Smooth muscle cell (in vitro differentiated cells): ENCODE measurements at regions not wholly inside any gene's neighbourhood (a gene's known extent, or its start where the extent isn't known, plus 50 kb on each side); places are given as distances from the start of the nearest gene placed in this dataset.

Experiments
- DNase-seq: peaks from one replicate; lab custom pipeline; 2025; ENCODE audit not compliant: unreplicated experiment; lab: John Stamatoyannopoulos, UW
- H2AFZ ChIP-seq: fragments of 200-600 bp; sonication (generic); 2 replicates; pipeline ENCODE4 v1.6.0; 2016; ENCODE audit warnings: antibody characterized with exemption, low read depth, mild to moderate bottlenecking
- H3F3A ChIP-seq: fragments of 200-600 bp; sonication (generic); 2 replicates; pipeline ENCODE4 v1.6.0; 2017; ENCODE audit warnings: antibody characterized with exemption, low read depth
- H3K27ac ChIP-seq: fragments of 200-600 bp; sonication (generic); 2 replicates; pipeline ENCODE4 v1.5.1; 2016; ENCODE audit warnings: low read depth, mild to moderate bottlenecking
- H3K27me3 ChIP-seq: fragments of 200-600 bp; sonication (generic); 2 replicates; pipeline ENCODE4 v1.6.1; 2016; ENCODE audit warnings: low read depth, mild to moderate bottlenecking
- H3K36me3 ChIP-seq: fragments of 200-600 bp; sonication (generic); 2 replicates; pipeline ENCODE4 v1.5.1; 2016; ENCODE audit warnings: low read depth
- H3K4me1 ChIP-seq: fragments of 200-600 bp; sonication (generic); 2 replicates; pipeline ENCODE4 v1.5.1; 2016; ENCODE audit warnings: low read depth
- H3K4me2 ChIP-seq: fragments of 200-600 bp; sonication (generic); 2 replicates; pipeline ENCODE4 v1.6.0; 2016; ENCODE audit warnings: mild to moderate bottlenecking
- H3K4me3 ChIP-seq: fragments of 200-600 bp; sonication (generic); 2 replicates; pipeline ENCODE4 v1.5.1; 2016; ENCODE audit warnings: mild to moderate bottlenecking
- H3K79me2 ChIP-seq: fragments of 200-600 bp; sonication (generic); 2 replicates; pipeline ENCODE4 v1.6.0; 2016; ENCODE audit warnings: low read depth, mild to moderate bottlenecking
- H3K9ac ChIP-seq: fragments of 200-600 bp; sonication (generic); 2 replicates; pipeline ENCODE4 v1.6.0; 2016; ENCODE audit warnings: low read depth
- H3K9me3 ChIP-seq: fragments of 200-600 bp; sonication (generic); replicated peaks from 2 replicates; pipeline ENCODE4 v1.5.1; 2016; ENCODE audit warnings: low read depth
- H4K20me1 ChIP-seq: fragments of 200-600 bp; sonication (generic); 2 replicates; pipeline ENCODE4 v1.6.0; 2016; ENCODE audit warnings: low read depth
- CTCF ChIP-seq: fragments of 200-600 bp; sonication (generic); IDR thresholded peaks from 2 replicates; pipeline ENCODE4 v1.5.1; 2017; ENCODE audit warnings: borderline replicate concordance, mild to moderate bottlenecking, antibody characterized with exemption; ENCODE audit not compliant: insufficient read depth, poor library complexity, severe bottlenecking
- WGBS: methylation state at CpG from one replicate; pipeline ENCODE4 v1.1.7; 2016; ENCODE audit warnings: low lambda C conversion rate; 5-methylcytosine and 5-hydroxymethylcytosine counted together

- Histone ChIP-seq H3K4me2 (no peak overlapping the region), H3K4me3 (no peak overlapping the region), H4K20me1 (no peaks in the 10 kb centered on the region), H3F3A (no peaks in the 10 kb centered on the region), H3K27ac (no peak overlapping the region), H3K36me3 (no peaks in the 10 kb centered on the region), H3K27me3 (no peaks in the 10 kb centered on the region), H3K4me1 (no peaks in the 10 kb centered on the region), H2AFZ (no peak overlapping the region), H3K9me3 (no peaks in the 10 kb centered on the region), H3K9ac (no peak overlapping the region), H3K79me2 (no peaks in the 10 kb centered on the region)
- no peak for TF ChIP-seq CTCF
- no peak for DNase-seq
- WGBS: 90% methylated on average over 3 of the region's 3 CpGs
Measured at GRCh38 chr11:38425578-38425977, 1827.5 kb upstream of the RAG2 start.

- no peaks in the 10 kb centered on the region for H3K36me3 ChIP-seq
- DNase-seq: no peak
- H3K4me1 ChIP-seq: no peaks in the 10 kb centered on the region
- no peak overlapping the region for H3K9ac ChIP-seq
- H3K4me3 ChIP-seq: no peak overlapping the region
- H3K27me3 ChIP-seq: no peaks in the 10 kb centered on the region
- no peaks in the 10 kb centered on the region for H3F3A ChIP-seq
- no peaks in the 10 kb centered on the region for H3K79me2 ChIP-seq
- H4K20me1 ChIP-seq: no peaks in the 10 kb centered on the region
- TF ChIP-seq CTCF: no peak
- no peaks in the 10 kb centered on the region for H3K9me3 ChIP-seq
- 94% methylated on average over 2 of the region's 2 CpGs for WGBS
- no peak overlapping the region for H3K27ac ChIP-seq
- H2AFZ ChIP-seq: no peak overlapping the region
- no peak overlapping the region for H3K4me2 ChIP-seq
Measured at GRCh38 chr11:38423042-38423441, 1825.0 kb upstream of the RAG2 start.

GRCh38 chr11:38416141-38416540 is 1818.1 kb upstream of the RAG2 start:
- no peak overlapping the region for H2AFZ ChIP-seq
- no peak overlapping the region for H3K4me3 ChIP-seq
- no peak for TF ChIP-seq CTCF
- DNase-seq: no peak
- H4K20me1 ChIP-seq: no peaks in the 10 kb centered on the region
- H3K27me3 ChIP-seq: no peaks in the 10 kb centered on the region
- H3K79me2 ChIP-seq: no peaks in the 10 kb centered on the region
- no peaks in the 10 kb centered on the region for H3K9me3 ChIP-seq
- no peak overlapping the region for H3K27ac ChIP-seq
- H3K4me2 ChIP-seq: no peak overlapping the region
- no peaks in the 10 kb centered on the region for H3K4me1 ChIP-seq
- H3K9ac ChIP-seq: no peak overlapping the region
- H3F3A ChIP-seq: no peaks in the 10 kb centered on the region
- no peaks in the 10 kb centered on the region for H3K36me3 ChIP-seq
- WGBS: 90% methylated on average over 4 of the region's 4 CpGs

GRCh38 chr11:38411149-38411548 is 1813.1 kb upstream of the RAG2 start:
- Histone ChIP-seq H4K20me1 (no peaks in the 10 kb centered on the region), H3K4me1 (no peaks in the 10 kb centered on the region), H3K9me3 (no peaks in the 10 kb centered on the region), H3K36me3 (no peaks in the 10 kb centered on the region), H3K79me2 (no peaks in the 10 kb centered on the region), H3F3A (no peaks in the 10 kb centered on the region), H3K27me3 (no peaks in the 10 kb centered on the region), H3K4me3 (no peak overlapping the region), H2AFZ (no peak overlapping the region), H3K9ac (no peak overlapping the region), H3K4me2 (no peak overlapping the region), H3K27ac (no peak overlapping the region)
- 58% methylated on average over 2 of the region's 2 CpGs for WGBS
- TF ChIP-seq CTCF: peak; percentile 3
- DNase-seq: no peak
